GM23338 (cell line): ENCODE measurements at regions not wholly inside any gene's neighbourhood (a gene's known extent, or its start where the extent isn't known, plus 50 kb on each side); places are given as distances from the start of the nearest gene placed in this dataset.

Source experiments
- ATAC-seq: fragments of 200-7000 bp; cut with Tn5 transposase; 3 replicates; pipeline ENCODE4 v1.9.1; 2020
- DNase-seq: peaks from one replicate; pipeline ENCODE4 v3.0.0-alpha.2; 2015; ENCODE audit warnings: low spot score
- H2AFZ ChIP-seq: fragments of 200-600 bp; sonication (generic); 2 replicates; pipeline ENCODE4 v1.8.0; 2016; ENCODE audit warnings: antibody characterized with exemption, mild to moderate bottlenecking, moderate library complexity
- H3F3A ChIP-seq: fragments of 200-600 bp; sonication (generic); replicated peaks from 2 replicates; pipeline ENCODE4 v1.8.0; 2017; ENCODE audit warnings: antibody characterized with exemption, mixed run types, low read depth
- H3K27ac ChIP-seq: fragments of 200-600 bp; sonication (generic); 2 replicates; pipeline ENCODE4 v1.6.1; 2016; ENCODE audit warnings: low read depth
- H3K27me3 ChIP-seq: fragments of 200-600 bp; sonication (generic); 2 replicates; pipeline ENCODE4 v1.8.0; 2016; ENCODE audit warnings: mild to moderate bottlenecking, mixed run types, moderate library complexity; ENCODE audit not compliant: insufficient read depth
- H3K36me3 ChIP-seq: fragments of 200-600 bp; sonication (generic); 2 replicates; pipeline ENCODE4 v1.8.0; 2016; ENCODE audit warnings: mild to moderate bottlenecking; ENCODE audit not compliant: insufficient read depth
- H3K4me1 ChIP-seq: fragments of 200-600 bp; sonication (generic); 2 replicates; pipeline ENCODE4 v1.8.0; 2016; ENCODE audit warnings: mild to moderate bottlenecking, moderate library complexity; ENCODE audit not compliant: insufficient read depth
- H3K4me2 ChIP-seq: fragments of 200-600 bp; sonication (generic); 2 replicates; pipeline ENCODE4 v1.7.1; 2017; ENCODE audit warnings: mixed run types
- H3K4me3 ChIP-seq: fragments of 200-600 bp; sonication (generic); 2 replicates; pipeline ENCODE4 v1.6.1; 2016; ENCODE audit warnings: mixed run types
- H3K79me2 ChIP-seq: fragments of 200-600 bp; sonication (generic); replicated peaks from 2 replicates; pipeline ENCODE4 v1.8.0; 2017; ENCODE audit warnings: mild to moderate bottlenecking; ENCODE audit not compliant: insufficient read depth
- H3K9me2 ChIP-seq: fragments of 200-600 bp; sonication (generic); 2 replicates; pipeline ENCODE4 v1.8.0; 2017; ENCODE audit not compliant: insufficient read depth
- H4K20me1 ChIP-seq: fragments of 200-600 bp; sonication (generic); replicated peaks from 2 replicates; pipeline ENCODE4 v1.8.0; 2017; ENCODE audit warnings: mild to moderate bottlenecking; ENCODE audit not compliant: insufficient read depth
- H3K27ac Mint-ChIP-seq: 2 replicates; pipeline ENCODE4 v1.8.0; 2020; ENCODE audit warnings: inconsistent platforms, mild to moderate bottlenecking, moderate library complexity, mixed read lengths
- H3K27me3 Mint-ChIP-seq: 3 replicates; pipeline ENCODE4 v1.8.0; 2022; ENCODE audit warnings: low read depth, mild to moderate bottlenecking, moderate library complexity, mixed read lengths, inconsistent platforms; ENCODE audit not compliant: insufficient read depth, poor library complexity
- H3K36me3 Mint-ChIP-seq: 3 replicates; pipeline ENCODE4 v1.8.0; 2021; ENCODE audit warnings: low read depth, mild to moderate bottlenecking, inconsistent platforms, moderate library complexity, mixed read lengths
- H3K4me1 Mint-ChIP-seq: 3 replicates; pipeline ENCODE4 v1.8.0; 2020; ENCODE audit warnings: mild to moderate bottlenecking, inconsistent platforms, mixed read lengths
- H3K4me3 Mint-ChIP-seq: 3 replicates; pipeline ENCODE4 v1.8.0; 2021; ENCODE audit warnings: moderate library complexity, mild to moderate bottlenecking, inconsistent platforms, mixed read lengths
- H3K9me3 Mint-ChIP-seq: 3 replicates; pipeline ENCODE4 v1.8.0; 2020; ENCODE audit warnings: moderate library complexity, mild to moderate bottlenecking, inconsistent platforms, mixed read lengths
- CREB1 ChIP-seq: fragments of 250-450 bp; sonication (Bioruptor Pico); IDR thresholded peaks from 2 replicates; pipeline ENCODE4 v1.5.0; 2020; ENCODE audit warnings: low read depth, mild to moderate bottlenecking, moderate library complexity
- EZH2 ChIP-seq: fragments of 200-600 bp; sonication (generic); IDR thresholded peaks from one replicate; pipeline ENCODE4 v1.8.0; 2017; ENCODE audit warnings: antibody characterized with exemption, mild to moderate bottlenecking, low read depth; ENCODE audit not compliant: unreplicated experiment
- EZH2phosphoT487 ChIP-seq: fragments of 200-600 bp; sonication (generic); IDR thresholded peaks from one replicate; pipeline ENCODE4 v1.8.1; 2018; ENCODE audit warnings: antibody characterized with exemption; ENCODE audit not compliant: unreplicated experiment
- JUNB ChIP-seq: IDR thresholded peaks from one replicate; pipeline ENCODE4 v1.6.1; 2016; ENCODE audit warnings: antibody characterized with exemption; ENCODE audit not compliant: unreplicated experiment
- NANOG ChIP-seq: IDR thresholded peaks from 2 replicates; pipeline ENCODE4 v1.6.1; 2016; ENCODE audit warnings: antibody characterized with exemption, borderline replicate concordance
- POLR2AphosphoS5 ChIP-seq: IDR thresholded peaks from 2 replicates; pipeline ENCODE4 v1.6.1; 2016; ENCODE audit warnings: antibody characterized with exemption, low read depth
- STAT1 ChIP-seq: IDR thresholded peaks from one replicate; pipeline ENCODE4 v1.6.1; 2016; ENCODE audit warnings: antibody characterized with exemption; ENCODE audit not compliant: unreplicated experiment
- ZNF114 ChIP-seq: fragments of 250-450 bp; sonication (Bioruptor Pico); IDR thresholded peaks from 2 replicates; pipeline ENCODE4 v1.5.0; 2020; ENCODE audit warnings: mild to moderate bottlenecking, moderate library complexity
- ZNF331 ChIP-seq: fragments of 250-450 bp; sonication (Bioruptor Pico); IDR thresholded peaks from 2 replicates; pipeline ENCODE4 v1.5.0; 2020; ENCODE audit warnings: low read depth, mild to moderate bottlenecking, moderate library complexity
- ZNF462 ChIP-seq: fragments of 250-450 bp; sonication (Bioruptor Pico); IDR thresholded peaks from 2 replicates; pipeline ENCODE4 v1.5.0; 2020; ENCODE audit warnings: mild to moderate bottlenecking, moderate library complexity
- TF ChIP-seq, protein P1 (sequence below): IDR thresholded peaks from 2 replicates; pipeline ENCODE4 v1.6.1; 2016; ENCODE audit warnings: antibody characterized with exemption
- TF ChIP-seq, protein P2 (sequence below): IDR thresholded peaks from one replicate; pipeline ENCODE4 v1.6.1; 2018; ENCODE audit warnings: antibody characterized with exemption; ENCODE audit not compliant: unreplicated experiment
- TF ChIP-seq, protein P3 (sequence below), 2 experiments: fragments of 200-600 bp in 1 of 2; sonication (generic) in 1 of 2; conservative IDR thresholded peaks; 2 replicates each; pipeline versions ENCODE4 v1.5.1 to v1.6.1; 2016 to 2017; ENCODE audit warnings: antibody characterized with exemption in 2 of 2, low read depth in 2 of 2, mild to moderate bottlenecking in 2 of 2, moderate library complexity in 1 of 2

DNA sequence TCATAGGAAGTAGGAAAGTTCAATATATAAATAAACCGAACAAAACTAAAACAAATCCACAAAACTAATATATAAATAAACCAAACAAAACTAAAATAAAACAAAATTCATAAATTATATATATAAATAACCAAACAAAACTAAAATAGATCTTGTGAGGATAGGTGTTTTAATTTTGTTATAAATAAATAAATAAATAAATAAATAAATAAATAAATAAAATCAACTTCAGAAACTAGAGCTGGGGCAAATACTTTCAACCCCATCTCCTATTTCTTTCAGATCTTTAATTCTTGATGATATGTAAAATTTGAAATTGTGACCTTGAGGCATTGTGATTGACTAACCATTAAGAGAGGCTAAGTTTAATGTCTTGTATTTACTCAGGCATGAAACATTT lies 416.1 kb downstream of the SAMD5 start:
- Histone ChIP-seq H3K4me2 (no peak overlapping the region), H3K4me1 (0 out of 2 replicates have a peak, but pooled peaks cover 3% of the 10 kb centered on the region), H3K4me3 (no peak overlapping the region), H3K36me3 (no peaks in the 10 kb centered on the region), H4K20me1 (no peaks in the 10 kb centered on the region), H3K27ac (no peak overlapping the region), H2AFZ (no peak overlapping the region), H3K27me3 (no peaks in the 10 kb centered on the region), H3F3A (no peaks in the 10 kb centered on the region), H3K79me2 (no peaks in the 10 kb centered on the region), H3K9me2 (peaks cover 7% of the 10 kb centered on the region; the same call in 1 of the 2 replicates)
- no peak overlapping the region for H3K27ac Mint-ChIP-seq
- no peak for DNase-seq
- H3K4me3 Mint-ChIP-seq, result no peak overlapping the region
- no peaks in the 10 kb centered on the region for H3K27me3 Mint-ChIP-seq
- no peak for ATAC-seq
- no peak for TF ChIP-seq STAT1
- TF ChIP-seq, protein P1, sequence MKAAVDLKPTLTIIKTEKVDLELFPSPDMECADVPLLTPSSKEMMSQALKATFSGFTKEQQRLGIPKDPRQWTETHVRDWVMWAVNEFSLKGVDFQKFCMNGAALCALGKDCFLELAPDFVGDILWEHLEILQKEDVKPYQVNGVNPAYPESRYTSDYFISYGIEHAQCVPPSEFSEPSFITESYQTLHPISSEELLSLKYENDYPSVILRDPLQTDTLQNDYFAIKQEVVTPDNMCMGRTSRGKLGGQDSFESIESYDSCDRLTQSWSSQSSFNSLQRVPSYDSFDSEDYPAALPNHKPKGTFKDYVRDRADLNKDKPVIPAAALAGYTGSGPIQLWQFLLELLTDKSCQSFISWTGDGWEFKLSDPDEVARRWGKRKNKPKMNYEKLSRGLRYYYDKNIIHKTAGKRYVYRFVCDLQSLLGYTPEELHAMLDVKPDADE, result no peak
- TF ChIP-seq, protein P2, sequence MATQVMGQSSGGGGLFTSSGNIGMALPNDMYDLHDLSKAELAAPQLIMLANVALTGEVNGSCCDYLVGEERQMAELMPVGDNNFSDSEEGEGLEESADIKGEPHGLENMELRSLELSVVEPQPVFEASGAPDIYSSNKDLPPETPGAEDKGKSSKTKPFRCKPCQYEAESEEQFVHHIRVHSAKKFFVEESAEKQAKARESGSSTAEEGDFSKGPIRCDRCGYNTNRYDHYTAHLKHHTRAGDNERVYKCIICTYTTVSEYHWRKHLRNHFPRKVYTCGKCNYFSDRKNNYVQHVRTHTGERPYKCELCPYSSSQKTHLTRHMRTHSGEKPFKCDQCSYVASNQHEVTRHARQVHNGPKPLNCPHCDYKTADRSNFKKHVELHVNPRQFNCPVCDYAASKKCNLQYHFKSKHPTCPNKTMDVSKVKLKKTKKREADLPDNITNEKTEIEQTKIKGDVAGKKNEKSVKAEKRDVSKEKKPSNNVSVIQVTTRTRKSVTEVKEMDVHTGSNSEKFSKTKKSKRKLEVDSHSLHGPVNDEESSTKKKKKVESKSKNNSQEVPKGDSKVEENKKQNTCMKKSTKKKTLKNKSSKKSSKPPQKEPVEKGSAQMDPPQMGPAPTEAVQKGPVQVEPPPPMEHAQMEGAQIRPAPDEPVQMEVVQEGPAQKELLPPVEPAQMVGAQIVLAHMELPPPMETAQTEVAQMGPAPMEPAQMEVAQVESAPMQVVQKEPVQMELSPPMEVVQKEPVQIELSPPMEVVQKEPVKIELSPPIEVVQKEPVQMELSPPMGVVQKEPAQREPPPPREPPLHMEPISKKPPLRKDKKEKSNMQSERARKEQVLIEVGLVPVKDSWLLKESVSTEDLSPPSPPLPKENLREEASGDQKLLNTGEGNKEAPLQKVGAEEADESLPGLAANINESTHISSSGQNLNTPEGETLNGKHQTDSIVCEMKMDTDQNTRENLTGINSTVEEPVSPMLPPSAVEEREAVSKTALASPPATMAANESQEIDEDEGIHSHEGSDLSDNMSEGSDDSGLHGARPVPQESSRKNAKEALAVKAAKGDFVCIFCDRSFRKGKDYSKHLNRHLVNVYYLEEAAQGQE, result no peak
- no peak for TF ChIP-seq JUNB
- no peak for TF ChIP-seq POLR2AphosphoS5
- TF ChIP-seq NANOG, result no peak
- no peak for TF ChIP-seq ZNF114 (CRISPR knock-in tag)
- TF ChIP-seq, protein P3, sequence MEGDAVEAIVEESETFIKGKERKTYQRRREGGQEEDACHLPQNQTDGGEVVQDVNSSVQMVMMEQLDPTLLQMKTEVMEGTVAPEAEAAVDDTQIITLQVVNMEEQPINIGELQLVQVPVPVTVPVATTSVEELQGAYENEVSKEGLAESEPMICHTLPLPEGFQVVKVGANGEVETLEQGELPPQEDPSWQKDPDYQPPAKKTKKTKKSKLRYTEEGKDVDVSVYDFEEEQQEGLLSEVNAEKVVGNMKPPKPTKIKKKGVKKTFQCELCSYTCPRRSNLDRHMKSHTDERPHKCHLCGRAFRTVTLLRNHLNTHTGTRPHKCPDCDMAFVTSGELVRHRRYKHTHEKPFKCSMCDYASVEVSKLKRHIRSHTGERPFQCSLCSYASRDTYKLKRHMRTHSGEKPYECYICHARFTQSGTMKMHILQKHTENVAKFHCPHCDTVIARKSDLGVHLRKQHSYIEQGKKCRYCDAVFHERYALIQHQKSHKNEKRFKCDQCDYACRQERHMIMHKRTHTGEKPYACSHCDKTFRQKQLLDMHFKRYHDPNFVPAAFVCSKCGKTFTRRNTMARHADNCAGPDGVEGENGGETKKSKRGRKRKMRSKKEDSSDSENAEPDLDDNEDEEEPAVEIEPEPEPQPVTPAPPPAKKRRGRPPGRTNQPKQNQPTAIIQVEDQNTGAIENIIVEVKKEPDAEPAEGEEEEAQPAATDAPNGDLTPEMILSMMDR (conservative IDR thresholded peaks at IDR 0.05; ENCODE audit: low read depth in 2 of 2), result no peak
- no peak for TF ChIP-seq CREB1 (CRISPR knock-in tag)
- TF ChIP-seq EZH2phosphoT487, result no peak
- TF ChIP-seq ZNF331, result no peak
- TF ChIP-seq EZH2, result no peak
- TF ChIP-seq ZNF462, result no peak
- H3K36me3 Mint-ChIP-seq, result peaks cover 9% of the 10 kb centered on the region; the same call in 2 of the 3 replicates
- H3K4me1 Mint-ChIP-seq, result peaks cover 4% of the 10 kb centered on the region; the same call in 2 of the 3 replicates
- peaks cover 18% of the 10 kb centered on the region; the same call in 2 of the 3 replicates for H3K9me3 Mint-ChIP-seq
